GM18511 (cell line): ENCODE measurements at regions not wholly inside any gene's neighbourhood (a gene's known extent, or its start where the extent isn't known, plus 50 kb on each side); places are given as distances from the start of the nearest gene placed in this dataset.
A peak's percentile ranks its signal among the peaks of the same experiment; 100 is the strongest.
"Not testable (repeated sequence)": the region's sequence is repeated elsewhere in the genome, so short reads cannot be mapped to it uniquely, and the experiment has no call there.

Experiments
- ATAC-seq: cut with Tn5 transposase; IDR thresholded peaks from one replicate; pipeline ENCODE4 v1.9.1; 2021; ENCODE audit warnings: mild to moderate bottlenecking, moderate library complexity; ENCODE audit not compliant: unreplicated experiment

DNA sequence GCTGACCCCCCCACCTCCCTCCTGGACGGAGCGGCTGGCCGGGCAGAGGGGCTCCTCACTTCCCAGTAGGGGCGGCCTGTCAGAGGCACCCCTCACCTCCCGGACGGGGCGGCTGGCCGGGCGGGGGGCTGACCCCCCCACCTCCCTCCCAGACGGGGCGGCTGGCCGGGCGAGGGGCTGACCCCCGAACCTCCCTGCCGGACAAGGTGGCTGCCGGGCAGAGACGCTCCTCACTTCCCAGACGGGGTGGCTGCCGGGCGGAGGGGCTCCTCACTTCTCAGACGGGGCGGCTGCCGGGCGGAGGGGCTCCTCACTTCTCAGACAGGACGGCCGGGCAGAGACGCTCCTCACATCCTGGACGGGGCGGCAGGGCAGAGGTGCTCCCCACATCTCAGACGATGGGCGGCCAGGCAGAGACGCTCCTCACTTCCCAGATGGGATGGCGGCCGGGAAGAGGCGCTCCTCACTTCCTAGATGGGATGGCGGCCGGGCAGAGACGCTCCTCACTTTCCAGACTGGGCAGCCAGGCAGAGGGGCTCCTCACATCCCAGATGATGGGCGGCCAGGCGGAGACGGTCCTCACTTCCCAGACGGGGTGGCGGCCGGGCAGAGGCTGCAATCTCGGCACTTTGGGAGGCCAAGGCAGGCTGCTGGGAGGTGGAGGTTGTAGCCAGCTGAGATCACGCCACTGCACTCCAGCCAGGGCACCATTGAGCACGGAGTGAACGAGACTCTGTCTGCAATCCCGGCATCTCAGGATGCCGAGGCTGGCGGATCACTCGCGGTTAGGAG is 66.2 kb upstream of the PAPPA2 start:
- ATAC-seq, result not testable (repeated sequence)

DNA sequence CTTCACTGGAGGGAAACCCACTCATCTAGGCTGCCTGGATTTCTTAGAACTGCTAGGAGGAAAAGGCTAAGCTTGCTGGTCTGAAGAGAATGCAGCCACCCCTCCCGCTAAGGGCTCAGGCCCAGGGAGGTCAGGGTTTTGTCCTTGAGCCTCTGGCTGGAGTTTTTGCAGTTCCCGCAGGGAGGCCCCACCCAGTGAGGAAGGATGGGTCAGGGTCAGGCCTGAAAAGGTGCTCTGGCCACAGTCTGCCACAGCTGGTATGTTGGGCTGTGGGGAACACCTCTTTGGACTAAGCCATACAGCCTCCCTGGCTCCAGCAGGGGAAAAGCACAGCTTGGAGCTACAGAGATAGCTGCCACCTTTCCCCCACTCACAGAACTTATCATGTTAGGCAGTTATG is 71.4 kb upstream of the PAPPA2 start:
- ATAC-seq, result no peak

DNA sequence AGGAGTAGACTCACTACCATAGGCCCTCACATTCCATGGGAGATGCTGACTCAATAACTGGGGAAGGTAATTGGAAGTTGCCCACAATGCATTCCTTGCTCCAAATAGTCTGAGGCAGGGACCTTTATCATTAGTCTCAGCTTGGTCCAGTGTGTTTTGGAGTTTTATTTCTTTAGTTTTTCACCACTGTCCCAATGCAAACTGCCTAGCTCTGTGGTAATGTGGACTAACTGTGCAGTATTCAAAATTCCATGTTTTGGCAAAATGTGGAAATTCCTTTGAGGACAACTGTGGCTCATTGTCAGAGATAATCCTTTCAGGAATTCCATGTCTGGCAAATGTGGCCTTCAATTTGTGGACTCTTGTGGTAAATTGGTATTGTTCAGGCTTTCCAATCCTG is 78.1 kb upstream of the PAPPA2 start:
- ATAC-seq, result no peak

DNA sequence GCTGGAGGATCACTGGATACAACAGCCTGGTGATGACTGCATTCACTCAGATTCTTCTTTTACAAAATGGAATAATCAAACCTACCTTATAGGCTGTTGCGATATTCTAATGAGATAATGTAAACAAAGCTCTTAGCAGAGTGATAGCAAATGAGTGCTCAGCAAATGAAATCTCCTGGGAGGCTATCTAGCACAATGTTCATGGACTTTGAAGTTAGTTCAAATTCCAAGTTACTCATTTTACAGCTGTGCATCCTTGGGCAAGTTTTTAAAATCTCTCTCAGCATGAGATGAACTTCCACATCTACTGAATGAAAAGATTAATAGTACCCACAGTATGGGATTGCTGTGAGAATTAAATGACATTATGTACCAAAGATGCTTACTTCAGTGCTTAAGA is 80.8 kb upstream of the PAPPA2 start:
- ATAC-seq, result no peak

DNA sequence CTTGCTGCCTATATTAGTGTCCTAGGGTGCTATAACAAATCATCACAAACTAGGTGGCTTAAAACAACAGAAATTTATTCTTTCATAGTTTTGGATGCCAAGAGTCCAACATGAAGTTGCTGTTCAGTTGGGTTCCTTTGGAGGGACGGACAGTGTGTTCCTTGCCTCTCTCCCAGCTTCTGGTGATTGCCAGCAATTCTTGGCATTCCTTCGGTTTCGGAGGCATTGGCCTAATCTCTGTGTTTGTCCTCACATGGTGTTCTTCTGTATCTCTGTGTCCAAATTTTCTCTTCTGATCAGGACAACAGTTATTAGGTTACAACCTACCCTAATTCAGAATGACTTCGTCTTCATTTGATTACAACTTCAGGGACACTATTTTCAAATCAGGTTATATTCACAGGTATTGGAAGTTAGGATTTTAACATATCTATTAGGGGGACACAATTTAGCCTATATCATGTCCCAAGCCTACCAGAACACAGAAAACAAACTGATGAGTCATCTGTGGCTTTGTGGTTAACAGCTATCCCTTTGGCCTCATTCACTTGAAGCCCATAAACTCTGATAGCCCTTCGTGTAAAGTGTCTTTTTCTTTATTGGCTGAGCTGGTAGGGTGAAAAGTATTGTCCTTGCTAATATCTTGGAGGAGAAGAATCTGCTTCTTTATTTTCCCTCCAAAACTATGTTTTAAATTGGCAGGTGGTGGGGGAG is 83.2 kb upstream of the PAPPA2 start:
- ATAC-seq, result no peak

DNA sequence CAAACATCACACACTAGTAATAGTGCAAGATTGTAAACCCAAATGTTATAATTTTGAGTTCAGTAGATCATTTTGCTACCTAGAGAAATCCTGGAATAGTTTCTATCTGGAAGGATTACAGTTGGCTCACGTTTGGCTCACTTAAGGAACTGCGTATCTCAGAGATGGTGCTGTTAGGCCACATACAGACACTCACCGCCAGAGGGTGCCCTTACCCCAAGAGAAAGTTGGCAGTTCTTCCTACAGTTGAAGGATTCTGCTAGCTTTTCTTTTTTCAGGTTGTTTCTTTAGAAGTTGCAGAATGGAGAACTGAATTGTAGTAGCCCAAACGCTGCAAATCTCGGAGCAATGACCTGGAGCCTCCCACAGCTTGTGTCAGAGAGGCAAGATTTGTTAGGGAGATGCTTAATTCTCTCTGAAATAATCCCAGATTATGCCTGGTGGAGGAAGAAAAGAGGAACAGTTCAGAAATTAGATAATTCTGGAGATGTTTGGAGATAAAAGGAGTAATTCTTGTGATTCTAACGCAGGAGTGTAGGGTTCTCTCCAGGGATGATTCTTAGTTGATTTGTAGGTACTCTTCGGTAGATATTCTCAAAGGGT is 87.9 kb upstream of the PAPPA2 start:
- ATAC-seq, result peak; percentile 92

DNA sequence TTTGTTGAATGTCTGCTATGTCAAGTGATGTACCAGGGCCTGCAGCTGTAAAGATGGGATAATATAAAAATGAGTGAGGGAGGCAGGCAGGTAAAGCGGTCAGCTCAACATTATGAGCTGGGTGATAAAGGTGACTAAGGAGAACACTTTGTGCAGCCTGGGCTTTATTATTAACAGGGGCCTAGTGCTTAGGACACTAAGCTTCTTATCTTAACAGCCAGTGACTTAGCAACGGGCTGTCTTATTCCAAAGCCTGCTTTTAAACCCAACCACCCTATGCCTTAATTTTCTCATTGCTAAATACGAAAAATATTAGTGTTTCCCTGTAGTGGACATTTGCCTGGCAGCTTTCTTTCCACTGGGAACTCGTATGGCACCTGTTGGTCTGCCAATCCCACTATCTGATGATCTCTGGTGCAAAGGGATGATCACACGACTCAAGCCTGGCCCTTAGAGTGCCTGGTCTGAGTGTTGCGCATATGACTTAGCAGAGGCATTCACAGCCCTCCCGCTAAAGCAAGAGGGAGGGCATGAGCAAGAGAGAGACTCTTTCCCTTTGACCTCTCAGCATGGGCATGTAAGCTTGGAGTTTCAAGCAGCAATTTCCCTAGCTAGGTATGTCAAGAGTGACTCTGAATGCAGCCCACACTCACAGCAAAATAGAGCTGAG is 98.6 kb upstream of the PAPPA2 start:
- ATAC-seq, result no peak

DNA sequence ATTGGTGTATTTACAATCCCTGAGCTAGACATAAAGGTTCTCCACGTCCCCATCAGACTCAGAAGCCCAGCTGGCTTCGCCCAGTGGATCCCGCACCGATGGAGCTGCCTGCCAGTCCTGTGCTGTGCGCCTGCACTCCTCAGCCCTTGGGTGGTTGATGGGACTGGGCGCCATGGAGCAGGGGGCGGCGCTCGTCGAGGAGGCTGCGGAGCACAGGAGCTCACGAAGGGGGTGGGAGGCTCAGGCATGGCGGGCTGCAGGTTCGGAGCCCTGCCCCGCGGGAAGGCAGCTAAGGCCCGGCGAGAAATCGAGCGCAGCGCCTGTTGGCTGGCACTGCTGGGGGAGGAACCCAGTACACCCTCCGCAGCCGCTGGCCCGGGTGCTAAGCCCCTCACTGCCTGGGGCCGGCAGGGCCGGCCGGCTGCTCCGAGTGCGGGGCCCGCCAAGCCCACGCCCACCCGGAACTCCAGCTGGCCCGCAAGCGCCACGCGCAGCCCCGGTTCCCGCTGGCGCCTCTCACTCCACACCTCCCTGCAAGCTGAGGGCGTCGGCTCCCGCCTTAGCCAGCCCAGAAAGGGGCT is 113.8 kb upstream of the PAPPA2 start:
- ATAC-seq, result not testable (repeated sequence)

DNA sequence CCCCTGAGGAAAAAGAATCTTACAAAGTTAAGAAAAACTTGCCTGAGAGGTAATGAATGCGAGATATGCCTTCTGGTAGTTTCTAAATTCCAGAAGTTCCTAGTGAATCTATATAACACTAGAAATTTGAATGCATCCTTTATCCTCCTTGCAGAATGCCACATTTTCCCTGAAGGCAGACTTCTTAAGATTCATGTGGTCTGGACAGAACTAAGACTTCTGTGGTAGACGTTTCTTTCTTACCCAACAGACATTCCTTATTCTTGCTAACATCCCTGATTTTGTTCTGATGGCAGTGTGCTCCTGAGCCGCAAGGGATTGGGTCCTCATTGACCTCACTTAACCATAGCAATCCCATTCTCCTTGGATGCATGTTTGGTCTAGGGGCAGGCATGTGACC is 121.3 kb upstream of the PAPPA2 start:
- no peak for ATAC-seq

DNA sequence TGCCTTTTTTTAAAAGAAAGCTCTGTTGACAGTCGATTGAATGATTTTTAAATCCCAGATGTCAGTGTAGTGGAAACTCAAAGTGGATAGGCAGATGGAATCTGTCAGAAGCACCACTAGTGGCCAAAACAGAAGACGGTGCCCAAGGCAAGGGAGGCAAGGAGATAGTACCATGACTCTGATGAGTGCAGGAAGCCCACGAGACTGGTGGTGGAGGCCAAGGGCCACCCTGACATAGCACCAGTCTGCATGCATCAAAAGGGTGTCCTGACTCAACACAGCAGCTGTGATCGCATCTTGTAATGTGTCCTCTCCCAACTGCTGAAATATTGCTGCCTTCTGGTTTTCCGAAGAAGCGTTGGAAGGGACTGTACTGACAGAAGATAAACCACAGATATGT is 124.1 kb upstream of the PAPPA2 start:
- no peak for ATAC-seq

DNA sequence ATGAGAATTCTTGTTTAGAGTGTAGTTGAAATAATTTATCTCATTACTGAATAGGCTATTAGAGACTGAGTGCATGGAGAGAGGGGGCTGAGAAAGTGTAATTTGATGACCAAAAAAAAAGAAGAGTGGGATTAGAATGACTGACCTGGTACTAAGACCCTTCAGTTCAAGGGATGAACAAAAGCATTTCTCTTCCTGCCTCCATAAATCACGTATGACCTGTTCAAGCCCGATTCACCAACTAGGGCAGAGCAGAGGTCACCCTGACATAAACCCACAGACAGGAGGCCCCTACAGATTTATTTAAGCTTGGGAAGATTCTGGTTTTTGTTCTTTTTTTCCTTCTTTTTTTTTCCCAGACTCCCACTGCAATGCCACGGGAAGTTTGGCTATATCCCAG is 123.7 kb upstream of the COP1 start:
- no peak for ATAC-seq

DNA sequence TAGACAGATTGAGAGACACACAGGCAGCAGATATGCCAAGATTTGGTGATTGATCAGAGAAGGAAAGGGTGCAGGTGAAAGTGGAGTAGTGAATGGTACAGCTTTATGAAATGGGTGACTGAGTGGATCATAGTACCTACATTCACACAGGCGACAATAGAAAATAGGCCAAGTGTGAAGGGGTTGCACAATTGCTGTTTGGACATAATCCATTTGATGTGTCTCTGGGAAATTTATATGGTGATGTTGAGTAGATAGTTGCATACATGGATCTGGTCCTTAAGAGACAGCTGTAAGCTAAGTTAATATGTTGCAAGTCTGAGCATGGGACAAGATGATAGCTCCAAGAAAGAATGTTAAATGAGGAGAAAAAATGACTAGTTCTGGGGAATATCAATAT is 118.6 kb upstream of the COP1 start:
- ATAC-seq, result no peak

DNA sequence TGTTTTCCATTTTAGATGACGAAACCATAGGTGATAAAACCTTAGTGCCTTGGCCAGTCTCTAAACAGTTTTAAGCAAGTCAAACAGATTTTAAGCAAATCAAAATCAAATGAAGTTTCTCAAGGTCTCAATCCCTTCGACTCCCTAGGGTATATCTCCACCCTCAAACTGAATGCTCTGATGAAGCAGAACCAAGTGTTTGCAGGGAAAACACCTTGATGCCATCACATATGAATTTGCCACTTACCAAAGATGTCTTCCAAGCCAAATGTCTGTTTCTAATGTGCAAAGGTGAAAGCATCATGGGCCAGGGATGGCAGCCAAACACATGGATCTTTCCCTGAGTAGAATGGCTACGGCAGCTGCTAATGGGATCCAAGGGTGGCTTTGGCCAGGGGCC is 116.4 kb upstream of the COP1 start:
- ATAC-seq, result no peak

DNA sequence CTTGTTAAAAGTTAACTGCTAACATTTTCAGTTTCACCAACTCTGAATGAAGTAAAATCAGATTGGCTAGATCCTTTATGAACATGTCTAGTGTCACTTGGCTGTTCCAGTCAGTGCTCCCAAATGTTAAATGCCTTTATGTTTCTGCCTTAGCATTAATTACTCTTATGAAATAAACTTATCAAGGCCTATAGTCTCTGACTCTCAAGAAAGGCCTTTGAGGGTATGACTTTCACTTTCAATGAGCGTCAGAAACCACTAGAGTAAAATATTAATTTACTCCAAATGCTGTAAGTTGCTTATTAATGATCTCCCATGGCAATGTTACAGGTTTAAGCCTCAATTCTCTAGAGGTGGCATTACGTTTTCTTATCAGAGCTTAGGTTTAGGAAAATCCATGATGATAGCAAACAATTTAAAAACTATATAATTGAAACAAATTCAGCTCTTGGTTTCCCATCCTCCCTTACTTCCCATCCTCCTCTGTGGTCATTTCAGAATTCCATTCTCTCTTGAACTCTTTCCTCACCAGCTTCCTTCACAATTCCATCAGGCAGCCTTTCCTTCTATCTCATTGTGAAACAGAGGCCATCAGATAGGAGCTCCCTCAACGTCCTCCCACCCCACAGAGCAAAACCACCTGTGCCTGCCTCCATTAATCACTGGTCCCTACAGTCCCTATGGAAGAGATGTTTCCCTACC is 108.6 kb upstream of the COP1 start:
- peak; percentile 91 for ATAC-seq

DNA sequence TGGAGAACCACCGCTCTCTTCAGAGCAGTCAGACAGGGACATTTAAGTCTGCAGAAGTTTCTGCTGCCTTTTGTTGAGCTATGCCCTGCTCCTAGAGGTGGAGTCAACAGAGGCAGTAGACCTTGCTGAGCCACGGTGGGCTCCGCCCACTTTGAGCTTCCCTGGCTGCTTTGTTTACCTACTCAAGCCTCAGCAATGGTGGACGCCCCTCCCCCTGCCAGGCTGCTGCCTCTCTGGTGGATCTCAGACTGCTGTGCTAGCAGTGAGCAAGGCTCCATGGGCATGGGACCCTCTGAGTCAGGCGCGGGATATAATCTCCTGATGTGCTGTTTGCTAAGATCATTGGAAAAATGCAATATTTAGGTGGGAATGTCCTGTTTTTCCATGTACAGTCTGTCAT is 89.5 kb upstream of the COP1 start:
- not testable (repeated sequence) for ATAC-seq

DNA sequence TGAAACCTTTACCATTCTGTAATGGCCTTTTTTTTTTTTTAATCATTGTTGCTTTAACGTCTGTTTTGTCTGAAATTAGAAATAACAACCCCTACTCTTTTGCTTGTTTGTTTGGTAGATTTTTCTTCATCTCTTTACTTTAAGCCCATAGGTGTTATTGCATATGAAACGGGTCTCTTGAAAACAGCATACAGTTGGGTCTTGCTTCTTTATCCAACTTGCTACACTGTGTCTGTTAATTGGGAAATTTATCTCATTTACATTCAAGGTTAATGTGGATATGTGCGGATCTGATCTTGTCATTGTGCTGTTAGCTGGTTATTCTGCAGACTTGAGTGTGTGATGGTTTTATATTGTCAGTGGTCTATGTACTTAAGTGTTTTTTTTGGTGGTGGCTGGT is 78.9 kb upstream of the COP1 start:
- no peak for ATAC-seq

DNA sequence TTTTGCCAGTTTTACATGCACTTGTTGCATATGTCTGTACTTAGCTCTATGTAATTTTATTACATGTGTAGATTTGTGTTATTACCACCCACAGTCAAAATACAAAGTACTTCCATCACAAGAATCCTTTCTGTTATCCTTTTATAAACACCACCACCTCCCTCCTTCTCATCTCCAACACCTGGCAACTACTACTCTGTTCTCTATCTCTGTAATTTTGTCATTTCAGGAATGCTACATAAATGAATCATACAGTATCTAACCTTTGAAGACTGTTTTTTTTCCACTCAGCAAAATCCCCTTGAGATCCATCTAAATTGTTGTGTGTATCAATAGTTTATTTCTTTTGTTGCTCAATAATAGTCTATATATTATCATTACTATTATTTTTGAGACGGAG is 64.5 kb upstream of the COP1 start:
- ATAC-seq, result no peak
